ENCODE measurements at regions not wholly inside any gene's neighbourhood (a gene's known extent, or its start where the extent isn't known, plus 50 kb on each side); places are given as distances from the start of the nearest gene placed in this dataset.
A peak's percentile ranks its signal among the peaks of the same experiment; 100 is the strongest.

GRCh38 chr4:24722026-24722568, 73.3 kb upstream of the SOD3 start:
- H3K4me3 ChIP-seq (ENCODE audit: low read depth, low read length) = no peak overlapping the region
- H3K27me3 ChIP-seq (replicated peaks) = no peaks in the 10 kb centered on the region
- no peak for DNase-seq
- in situ Hi-C loops (cut with HindIII; ENCODE audit: low pct_ligation_motif_present, low sequenced_read_pairs) = no loop called here
- TF ChIP-seq CTCF (IDR thresholded peaks at IDR 0.05; ENCODE audit: low read depth, low read length, missing control alignments) = peak; percentile 18
- H3K27ac ChIP-seq = no peak overlapping the region
- H3K36me3 ChIP-seq (replicated peaks) = no peaks in the 10 kb centered on the region

DNA sequence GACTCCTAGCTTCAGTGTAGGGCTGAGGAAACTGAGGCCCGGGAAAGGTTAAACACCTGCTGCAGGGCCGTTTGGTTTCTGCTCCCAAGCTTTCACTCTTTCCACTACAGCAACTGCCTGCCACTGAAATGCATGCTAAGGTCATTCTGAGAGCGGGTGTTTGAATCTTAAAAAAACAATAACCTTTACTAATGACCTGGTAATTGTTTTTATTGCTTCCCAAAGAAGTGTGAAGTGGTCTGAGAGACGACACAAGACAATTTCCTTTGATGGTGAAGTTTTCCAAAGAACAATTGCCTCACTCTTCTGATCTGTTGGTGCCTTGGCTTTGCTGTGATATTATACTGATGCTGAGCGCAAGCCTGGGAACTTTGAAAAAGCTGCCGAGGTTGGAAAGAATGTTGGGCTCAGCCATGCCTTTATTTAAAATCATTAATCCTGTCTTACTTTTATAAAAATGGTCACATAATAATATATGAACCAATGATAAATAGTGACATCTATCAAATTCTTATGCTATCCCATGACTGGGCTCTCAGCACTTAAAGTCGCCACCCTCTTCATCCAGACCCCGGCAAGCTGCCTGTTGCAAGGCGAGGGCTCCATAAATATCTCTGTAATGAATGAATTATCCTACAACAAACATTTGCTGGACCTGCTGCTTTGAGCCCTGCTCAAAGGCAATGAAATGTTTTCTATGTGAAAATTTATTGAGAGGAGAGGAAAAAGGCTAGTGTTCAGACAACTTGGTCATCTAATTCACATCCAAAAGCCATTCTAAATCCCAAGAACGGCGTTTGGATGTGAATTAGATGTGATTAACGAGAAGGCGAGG, 67.8 kb upstream of the SOD3 start:
- Histone ChIP-seq H3K27me3 (replicated peaks) (no peaks in the 10 kb centered on the region), H3K36me3 (replicated peaks) (no peaks in the 10 kb centered on the region), H3K27ac (no peak overlapping the region), H3K4me3 (ENCODE audit: low read depth, low read length) (no peak overlapping the region)
- no peak for TF ChIP-seq CTCF (IDR thresholded peaks at IDR 0.05; ENCODE audit: low read depth, low read length, missing control alignments)
- no peak for DNase-seq
- in situ Hi-C loops (cut with HindIII; ENCODE audit: low pct_ligation_motif_present, low sequenced_read_pairs) = no loop called here

- Histone ChIP-seq H3K27ac (no peak overlapping the region), H3K4me3 (ENCODE audit: low read depth, low read length) (no peak overlapping the region), H3K36me3 (replicated peaks) (no peaks in the 10 kb centered on the region), H3K27me3 (replicated peaks) (no peaks in the 10 kb centered on the region)
- in situ Hi-C loops (cut with HindIII; ENCODE audit: low pct_ligation_motif_present, low sequenced_read_pairs) = no loop called here
- no peak for TF ChIP-seq CTCF (IDR thresholded peaks at IDR 0.05; ENCODE audit: low read depth, low read length, missing control alignments)
- no peak for DNase-seq
Observed at GRCh38 chr4:24729119-24729730, 66.1 kb upstream of the SOD3 start.

DNA sequence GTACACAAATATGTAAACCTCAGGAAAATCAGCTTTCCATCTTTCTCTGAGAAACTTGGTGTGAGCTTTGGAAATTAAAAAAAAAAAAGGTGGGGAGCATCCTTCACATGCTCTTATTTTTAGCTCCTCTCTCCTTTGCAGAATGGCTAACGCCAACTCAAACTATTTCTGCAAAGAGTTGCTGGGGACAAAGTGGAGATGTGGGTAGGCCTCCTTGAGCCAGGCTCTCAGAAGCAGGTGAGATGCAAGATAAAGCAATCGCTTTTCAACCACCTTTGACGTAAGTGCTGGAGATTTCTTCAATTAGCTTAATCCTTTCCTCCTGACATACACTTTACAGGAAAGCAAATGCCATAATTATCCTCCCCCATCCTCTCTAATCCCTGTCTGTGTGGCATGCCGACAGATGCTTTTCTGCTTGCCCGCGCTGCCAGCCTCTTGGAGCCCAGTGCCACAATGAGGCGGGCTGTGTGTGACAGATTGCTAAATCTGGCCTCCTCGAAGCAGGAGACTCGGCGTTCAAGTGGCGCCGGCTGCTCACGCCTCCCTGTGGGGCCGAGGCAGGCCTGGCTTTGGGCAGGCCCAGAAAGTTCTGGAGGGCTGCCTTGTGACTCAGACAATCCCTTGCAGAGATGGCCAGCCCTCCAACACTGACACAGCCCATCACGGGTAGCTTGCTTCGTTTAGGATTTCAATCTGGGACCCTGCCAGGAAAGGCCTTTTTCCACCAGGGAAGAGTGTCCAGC, 64.9 kb upstream of the SOD3 start:
- TF ChIP-seq CTCF (IDR thresholded peaks at IDR 0.05; ENCODE audit: low read depth, low read length, missing control alignments) = no peak
- Histone ChIP-seq H3K27me3 (replicated peaks) (no peaks in the 10 kb centered on the region), H3K36me3 (replicated peaks) (no peaks in the 10 kb centered on the region), H3K27ac (no peak overlapping the region), H3K4me3 (ENCODE audit: low read depth, low read length) (no peak overlapping the region)
- DNase-seq = no peak
- in situ Hi-C loops (cut with HindIII; ENCODE audit: low pct_ligation_motif_present, low sequenced_read_pairs) = no loop called here

DNA sequence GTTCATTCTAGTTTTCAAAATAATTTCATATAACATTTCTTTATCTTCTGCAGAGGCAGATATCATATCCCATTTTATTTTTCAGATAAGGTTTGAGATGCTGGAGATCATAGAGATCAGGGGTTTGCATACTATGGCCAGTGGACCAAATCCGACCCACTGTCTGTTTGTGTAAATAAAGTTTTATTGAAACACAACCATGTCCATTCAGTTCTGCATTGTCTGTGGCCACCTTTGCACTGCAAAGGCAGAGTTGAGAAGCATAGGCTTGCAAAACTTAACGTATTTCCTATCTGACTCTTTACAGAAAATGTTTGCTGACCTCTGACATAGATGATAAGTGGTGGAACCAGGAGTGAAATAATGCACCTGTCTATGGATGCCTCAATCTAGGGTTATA, 63.9 kb upstream of the SOD3 start:
- H3K4me3 ChIP-seq (ENCODE audit: low read depth, low read length) = no peak overlapping the region
- H3K27me3 ChIP-seq (replicated peaks) = no peaks in the 10 kb centered on the region
- H3K27ac ChIP-seq = no peak overlapping the region
- DNase-seq = no peak
- no peaks in the 10 kb centered on the region for H3K36me3 ChIP-seq (replicated peaks)
- TF ChIP-seq CTCF (IDR thresholded peaks at IDR 0.05; ENCODE audit: low read depth, low read length, missing control alignments) = no peak
- in situ Hi-C loops (cut with HindIII; ENCODE audit: low pct_ligation_motif_present, low sequenced_read_pairs) = no loop called here

Measured in brain microvascular endothelial cell (primary cell).